CD14-positive monocyte (primary cell): ENCODE measurements at regions not wholly inside any gene's neighbourhood (a gene's known extent, or its start where the extent isn't known, plus 50 kb on each side); places are given as distances from the start of the nearest gene placed in this dataset.
A peak's percentile ranks its signal among the peaks of the same experiment; 100 is the strongest.

ENCODE experiments used
- DNase-seq, 3 donors: peaks; one replicate each; pipeline ENCODE4 v3.0.0-alpha.2; 2011 to 2022
- H2AFZ ChIP-seq: 2 replicates; pipeline ENCODE4 v1.6.0; 2012; ENCODE audit warnings: mild to moderate bottlenecking, low read depth, low read length, inconsistent platforms; ENCODE audit not compliant: insufficient read depth, poor library complexity, severe bottlenecking
- H3K27ac ChIP-seq, 2 donors: 1 replicate in 1 of 2; 2 replicates in 1 of 2; pipeline ENCODE4 v1.5.1; 2012 to 2013; ENCODE audit warnings: low read length in 2 of 2, control low read depth in 1 of 2, inconsistent platforms in 1 of 2, low read depth in 1 of 2, mild to moderate bottlenecking in 1 of 2
- H3K27me3 ChIP-seq, 2 donors: one replicate each; pipeline versions ENCODE4 v1.6.0 to v1.6.1; 2011 to 2013; ENCODE audit warnings: low read length in 2 of 2; ENCODE audit not compliant: control insufficient read depth in 2 of 2, insufficient read depth in 2 of 2
- H3K36me3 ChIP-seq, 2 donors: replicated peaks in 1 of 2; 1 replicate in 1 of 2; 2 replicates in 1 of 2; pipeline versions ENCODE4 v1.5.1 to v1.6.1; 2012 to 2013; ENCODE audit warnings: low read length in 2 of 2, control low read depth in 1 of 2, inconsistent platforms in 1 of 2, mild to moderate bottlenecking in 1 of 2; ENCODE audit not compliant: insufficient read depth in 2 of 2, control insufficient read depth in 1 of 2
- H3K4me1 ChIP-seq, 2 donors: 1 replicate in 1 of 2; 2 replicates in 1 of 2; pipeline versions ENCODE4 v1.5.1 to v1.6.1; 2012 to 2013; ENCODE audit warnings: low read length in 2 of 2, control low read depth in 1 of 2, inconsistent platforms in 1 of 2, mild to moderate bottlenecking in 1 of 2, moderate library complexity in 1 of 2; ENCODE audit not compliant: insufficient read depth in 2 of 2, control insufficient read depth in 1 of 2
- H3K4me2 ChIP-seq: replicated peaks from 2 replicates; pipeline ENCODE3; 2012; ENCODE audit warnings: low read length, moderate library complexity, mild to moderate bottlenecking; ENCODE audit not compliant: poor library complexity, severe bottlenecking; ENCODE audit errors: extremely low read depth
- H3K4me3 ChIP-seq, 3 experiments: fragments of 200-600 bp in 1 of 3; sonication (generic) in 1 of 3; replicated peaks in 1 of 3; 1 replicate in 2 of 3; 2 replicates in 1 of 3; pipeline ENCODE4 v1.5.1; 2011 to 2013; ENCODE audit warnings: low read length in 3 of 3, mild to moderate bottlenecking in 3 of 3, control low read depth in 2 of 3, low read depth in 2 of 3, inconsistent platforms in 1 of 3, moderate library complexity in 1 of 3
- H3K79me2 ChIP-seq: 2 replicates; pipeline ENCODE4 v1.6.0; 2012; ENCODE audit warnings: mild to moderate bottlenecking, control low read depth, inconsistent platforms, low read length, moderate library complexity; ENCODE audit not compliant: insufficient read depth
- H3K9ac ChIP-seq: 2 replicates; pipeline ENCODE4 v1.6.0; 2017; ENCODE audit warnings: low read length, mild to moderate bottlenecking; ENCODE audit not compliant: insufficient read depth, poor library complexity, severe bottlenecking
- H3K9me3 ChIP-seq, 2 donors: replicated peaks in 1 of 2; 1 replicate in 1 of 2; 2 replicates in 1 of 2; pipeline versions ENCODE4 v1.5.1 to v1.6.1; 2012 to 2013; ENCODE audit warnings: low read length in 2 of 2, control low read depth in 1 of 2; ENCODE audit not compliant: control insufficient read depth in 1 of 2, insufficient read depth in 1 of 2
- H4K20me1 ChIP-seq: 2 replicates; pipeline ENCODE4 v1.6.0; 2012; ENCODE audit warnings: mild to moderate bottlenecking, low read length, control low read depth, moderate library complexity; ENCODE audit not compliant: insufficient read depth
- H3K27ac Mint-ChIP-seq, 7 donors: one replicate each; pipeline ENCODE4 v1.8.0; 2020; ENCODE audit warnings: mild to moderate bottlenecking in 7 of 7, mixed read lengths in 7 of 7, moderate library complexity in 6 of 7, inconsistent platforms in 2 of 7
- H3K27me3 Mint-ChIP-seq, 3 donors: one replicate each; pipeline ENCODE4 v1.8.0; 2021 to 2022; ENCODE audit warnings: low read depth in 3 of 3, mild to moderate bottlenecking in 3 of 3, mixed read lengths in 3 of 3, moderate library complexity in 3 of 3, inconsistent platforms in 1 of 3
- H3K36me3 Mint-ChIP-seq, 2 donors: one replicate each; pipeline ENCODE4 v1.8.0; 2020; ENCODE audit warnings: mixed read lengths in 2 of 2, inconsistent platforms in 1 of 2, mild to moderate bottlenecking in 1 of 2
- H3K4me1 Mint-ChIP-seq: one replicate; pipeline ENCODE4 v1.8.0; 2020; ENCODE audit warnings: mild to moderate bottlenecking, mixed read lengths
- H3K4me3 Mint-ChIP-seq, 2 donors: one replicate each; pipeline ENCODE4 v1.8.0; 2020; ENCODE audit warnings: mild to moderate bottlenecking in 2 of 2, mixed read lengths in 2 of 2, moderate library complexity in 1 of 2
- H3K9me3 Mint-ChIP-seq, 7 donors: one replicate each; pipeline ENCODE4 v1.8.0; 2020 to 2022; ENCODE audit warnings: mixed read lengths in 7 of 7, mild to moderate bottlenecking in 6 of 7, moderate library complexity in 6 of 7, inconsistent platforms in 2 of 7
- WGBS: methylation state at CpG from one replicate; pipeline ENCODE4 v1.1.5; 2013; ENCODE audit warnings: missing lambda C conversion rate; ENCODE audit not compliant: insufficient coverage; 5-methylcytosine and 5-hydroxymethylcytosine counted together
- intact Hi-C, 2 donors: fragments of 100-400 bp; cut with micrococcal nuclease; formaldehyde crosslinking; loops; one replicate each; pipeline versions ENCODE4 v1.15.0 to v1.15.1; 2023
- TF ChIP-seq, protein P1 (sequence below): fragments of 200-600 bp; IDR thresholded peaks from one replicate; pipeline ENCODE4 v1.8.0; 2022; ENCODE audit warnings: antibody characterized with exemption, mild to moderate bottlenecking

GRCh38 chr2:105177008-105177407 is 64.5 kb upstream of the GPR45 start:
- no peak overlapping the region for H3K27ac ChIP-seq
- no peak for DNase-seq

GRCh38 chr2:105177536-105178254 is 63.8 kb upstream of the GPR45 start:
- H4K20me1 ChIP-seq = no peaks in the 10 kb centered on the region
- no peak overlapping the region for H3K27ac ChIP-seq
- no peak overlapping the region for H3K9ac ChIP-seq
- 95% methylated on average over 5 of the region's 12 CpGs for WGBS
- H3K79me2 ChIP-seq = no peaks in the 10 kb centered on the region
- Mint-ChIP-seq H3K27ac (peak overlapping the region in 1 of 7 donors; percentile 26), H3K36me3 (no peaks in the 10 kb centered on the region), H3K4me3 (no peak overlapping the region), H3K4me1 (peaks cover 10% of the 10 kb centered on the region), H3K9me3 (peaks cover 5 to 15% (median 10%) of the 10 kb centered on the region in 7 donors), H3K27me3 (peaks cover 6 to 16% (median 6%) of the 10 kb centered on the region in 3 donors)
- intact Hi-C loops = no loop called here
- no peak for DNase-seq
- no peak overlapping the region for H3K4me2 ChIP-seq
- no peaks in the 10 kb centered on the region for H3K27me3 ChIP-seq
- no peak overlapping the region for H2AFZ ChIP-seq
- peaks cover 1 to 6% of the 10 kb centered on the region in 2 donors for H3K9me3 ChIP-seq
- TF ChIP-seq, protein P1, sequence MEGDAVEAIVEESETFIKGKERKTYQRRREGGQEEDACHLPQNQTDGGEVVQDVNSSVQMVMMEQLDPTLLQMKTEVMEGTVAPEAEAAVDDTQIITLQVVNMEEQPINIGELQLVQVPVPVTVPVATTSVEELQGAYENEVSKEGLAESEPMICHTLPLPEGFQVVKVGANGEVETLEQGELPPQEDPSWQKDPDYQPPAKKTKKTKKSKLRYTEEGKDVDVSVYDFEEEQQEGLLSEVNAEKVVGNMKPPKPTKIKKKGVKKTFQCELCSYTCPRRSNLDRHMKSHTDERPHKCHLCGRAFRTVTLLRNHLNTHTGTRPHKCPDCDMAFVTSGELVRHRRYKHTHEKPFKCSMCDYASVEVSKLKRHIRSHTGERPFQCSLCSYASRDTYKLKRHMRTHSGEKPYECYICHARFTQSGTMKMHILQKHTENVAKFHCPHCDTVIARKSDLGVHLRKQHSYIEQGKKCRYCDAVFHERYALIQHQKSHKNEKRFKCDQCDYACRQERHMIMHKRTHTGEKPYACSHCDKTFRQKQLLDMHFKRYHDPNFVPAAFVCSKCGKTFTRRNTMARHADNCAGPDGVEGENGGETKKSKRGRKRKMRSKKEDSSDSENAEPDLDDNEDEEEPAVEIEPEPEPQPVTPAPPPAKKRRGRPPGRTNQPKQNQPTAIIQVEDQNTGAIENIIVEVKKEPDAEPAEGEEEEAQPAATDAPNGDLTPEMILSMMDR = no peak
- no peaks in the 10 kb centered on the region for H3K4me1 ChIP-seq
- H3K4me3 ChIP-seq = no peak overlapping the region
- H3K36me3 ChIP-seq = no peaks in the 10 kb centered on the region

More at GRCh38 chr2:105177008-105177407, 64.5 kb upstream of the GPR45 start:
- WGBS = 100% methylated on average over 1 of the region's 2 CpGs
- Mint-ChIP-seq H3K36me3 (no peaks in the 10 kb centered on the region), H3K9me3 (peaks cover 5 to 19% (median 15%) of the 10 kb centered on the region in 7 donors), H3K27ac (no peak overlapping the region), H3K4me3 (no peak overlapping the region), H3K4me1 (peaks cover 10% of the 10 kb centered on the region), H3K27me3 (peaks cover 4 to 16% (median 6%) of the 10 kb centered on the region in 3 donors)
- H3K9me3 ChIP-seq = peaks cover 6 to 8% of the 10 kb centered on the region in 2 donors
- TF ChIP-seq, protein P1 = no peak
- H3K27me3 ChIP-seq = no peaks in the 10 kb centered on the region
- H3K4me1 ChIP-seq = no peaks in the 10 kb centered on the region
- H3K4me3 ChIP-seq = no peak overlapping the region
- intact Hi-C loops = no loop called here
- H3K4me2 ChIP-seq = no peak overlapping the region
- no peaks in the 10 kb centered on the region for H3K79me2 ChIP-seq
- H2AFZ ChIP-seq = no peak overlapping the region
- no peaks in the 10 kb centered on the region for H4K20me1 ChIP-seq
- H3K36me3 ChIP-seq = no peaks in the 10 kb centered on the region
- no peak overlapping the region for H3K9ac ChIP-seq
